A549 (cell line): ENCODE measurements at regions not wholly inside any gene's neighbourhood (a gene's known extent, or its start where the extent isn't known, plus 50 kb on each side); places are given as distances from the start of the nearest gene placed in this dataset.

Experiments used
- ATAC-seq, 2 experiments: fragments of 200-7000 bp in 1 of 2; fragments of >200 bp in 1 of 2; cut with Nextera tagmentation in 1 of 2; cut with Tn5 transposase in 1 of 2; 3 replicates each; pipeline versions ENCODE4 v1.8.0 to v1.9.1; 2018 to 2020; ENCODE audit warnings: mild to moderate bottlenecking in 1 of 2, moderate library complexity in 1 of 2
- CTCF ChIA-PET: fragments of 300-600 bp; sonication (Branson Sonifier 250); formaldehyde crosslinking; extraction: SDS; loops from one replicate; lab custom pipeline; 2021; ENCODE audit warnings: antibody characterized with exemption, inconsistent platforms; lab: Yijun Ruan, JAX
- POLR2A ChIA-PET: fragments of 350-600 bp; formaldehyde crosslinking; extraction: SDS; loops from one replicate; lab custom pipeline; 2021; ENCODE audit warnings: antibody characterized with exemption, inconsistent platforms; lab: Yijun Ruan, JAX
- DNase-seq, 2 experiments: peaks; one replicate each; pipeline versions ENCODE4 v3.0.0 to v3.0.0-alpha.2; 2011 to 2016; ENCODE audit warnings: low read depth in 1 of 2, low spot score in 1 of 2
- FAIRE-seq: peaks from 2 replicates; lab custom pipeline; 2011; peaks lifted over from hg19 to GRCh38; lab: Jason Lieb, UNC
- H3K27ac ChIP-seq, 2 experiments: fragments of >200 bp; sonication (Bioruptor Twin); formaldehyde crosslinking; 3 replicates each; pipeline ENCODE4 v1.5.1; 2016 to 2017
- H3K4me1 ChIP-seq: fragments of >200 bp; sonication (Bioruptor Twin); formaldehyde crosslinking; 3 replicates; pipeline ENCODE4 v1.6.1; 2016
- H3K4me2 ChIP-seq: fragments of >200 bp; sonication (Bioruptor Twin); formaldehyde crosslinking; 3 replicates; pipeline ENCODE4 v1.6.1; 2016
- H3K4me3 ChIP-seq: fragments of >200 bp; sonication (Bioruptor Twin); formaldehyde crosslinking; 3 replicates; pipeline ENCODE4 v1.5.1; 2016
- H3K9me3 ChIP-seq: fragments of >200 bp; sonication (Bioruptor Twin); formaldehyde crosslinking; 3 replicates; pipeline ENCODE4 v1.6.1; 2016
- CBX2 ChIP-seq: fragments of 200-600 bp; sonication (generic); IDR thresholded peaks from 2 replicates; pipeline ENCODE4 v1.6.1; 2016; ENCODE audit warnings: low read depth, mild to moderate bottlenecking, borderline replicate concordance
- CBX8 ChIP-seq: fragments of 200-600 bp; sonication (generic); IDR thresholded peaks from 2 replicates; pipeline ENCODE4 v1.6.1; 2016
- CEBPB ChIP-seq, 2 experiments: fragments of >200 bp in 1 of 2; sonication (Bioruptor Twin) in 1 of 2; formaldehyde crosslinking in 1 of 2; IDR thresholded peaks; 2 replicates each; pipeline ENCODE4 v1.6.1; 2012 to 2016
- CHD2 ChIP-seq: fragments of 150-350 bp; IDR thresholded peaks from 2 replicates; pipeline ENCODE4 v1.6.1; 2014; ENCODE audit warnings: low read length; ENCODE audit not compliant: partially characterized antibody
- CHD4 ChIP-seq: fragments of 200-600 bp; sonication (generic); IDR thresholded peaks from 2 replicates; pipeline ENCODE4 v1.6.1; 2016; ENCODE audit warnings: antibody characterized with exemption, mild to moderate bottlenecking, borderline replicate concordance
- CTCF ChIP-seq: fragments of >200 bp; sonication (Bioruptor Twin); formaldehyde crosslinking; IDR thresholded peaks from 3 replicates; pipeline ENCODE4 v1.5.1; 2016
- EHF ChIP-seq: fragments of 250-450 bp; sonication (Bioruptor Pico); IDR thresholded peaks from 2 replicates; pipeline ENCODE4 v1.5.0; 2020; ENCODE audit warnings: mild to moderate bottlenecking
- ELK1 ChIP-seq: fragments of 150-350 bp; IDR thresholded peaks from 2 replicates; pipeline ENCODE4 v1.6.1; 2014; ENCODE audit warnings: low read depth, mild to moderate bottlenecking, low read length
- EP300 ChIP-seq, 2 experiments: fragments of >200 bp; sonication (Bioruptor Twin); formaldehyde crosslinking; IDR thresholded peaks; 2 replicates in 1 of 2; 3 replicates in 1 of 2; pipeline ENCODE4 v1.6.1; 2016 to 2017
- FOSB ChIP-seq: fragments of 250-450 bp; sonication (Bioruptor Pico); IDR thresholded peaks from 2 replicates; pipeline ENCODE4 v1.5.0; 2020; ENCODE audit warnings: mild to moderate bottlenecking, moderate library complexity
- FOXS1 ChIP-seq: fragments of 250-450 bp; sonication (Bioruptor Pico); IDR thresholded peaks from 2 replicates; pipeline ENCODE4 v1.5.0; 2020; ENCODE audit warnings: mild to moderate bottlenecking, moderate library complexity
- GATA3 ChIP-seq: IDR thresholded peaks from 2 replicates; pipeline ENCODE4 v1.6.1; 2012; ENCODE audit warnings: borderline replicate concordance
- MAX ChIP-seq: IDR thresholded peaks from 2 replicates; pipeline ENCODE4 v1.6.1; 2012
- NR3C1 ChIP-seq: fragments of >200 bp; sonication (Bioruptor Twin); formaldehyde crosslinking; IDR thresholded peaks from 3 replicates; pipeline ENCODE4 v1.6.1; 2017
- RCOR1 ChIP-seq: fragments of 150-350 bp; IDR thresholded peaks from 2 replicates; pipeline ENCODE4 v1.6.1; 2014; ENCODE audit warnings: antibody characterized with exemption, low read length, low read depth
- RNF2 ChIP-seq: fragments of 200-600 bp; sonication (generic); IDR thresholded peaks from 2 replicates; pipeline ENCODE4 v1.6.1; 2016; ENCODE audit warnings: low read depth, mild to moderate bottlenecking, antibody characterized with exemption, moderate library complexity, borderline replicate concordance
- TFCP2L1 ChIP-seq: fragments of 250-450 bp; sonication (Bioruptor Pico); IDR thresholded peaks from 2 replicates; pipeline ENCODE4 v1.5.0; 2021; ENCODE audit warnings: mild to moderate bottlenecking
- ZFP36 ChIP-seq: fragments of 450-650 bp; IDR thresholded peaks from 2 replicates; pipeline ENCODE4 v1.6.1; 2014; ENCODE audit warnings: borderline replicate concordance; ENCODE audit not compliant: partially characterized antibody
- ZNF302 ChIP-seq: fragments of 250-450 bp; sonication (Bioruptor Pico); IDR thresholded peaks from 2 replicates; pipeline ENCODE4 v1.9.0; 2021; ENCODE audit warnings: inconsistent platforms, mild to moderate bottlenecking, moderate library complexity
- WGBS: methylation state at CpG from one replicate; pipeline ENCODE4 v1.1.6; 2017; ENCODE audit errors: missing lambda C conversion rate; 5-methylcytosine and 5-hydroxymethylcytosine counted together
- TF ChIP-seq, protein P1 (sequence below): fragments of 450-650 bp; IDR thresholded peaks from 2 replicates; pipeline ENCODE4 v1.6.1; 2014; ENCODE audit warnings: antibody characterized with exemption
- TF ChIP-seq, protein P2 (sequence below): fragments of >200 bp; sonication (Bioruptor Twin); formaldehyde crosslinking; IDR thresholded peaks from 3 replicates; pipeline ENCODE4 v1.6.1; 2016

GRCh38 chr22:22076932-22077703 is 94.5 kb upstream of the TOP3B start:
- FAIRE-seq: no peak
- Histone ChIP-seq H3K9me3 (no peaks in the 10 kb centered on the region), H3K4me1 (peaks cover 23% of the 10 kb centered on the region; the same call in 2 of the 3 replicates), H3K4me3 (no peak overlapping the region), H3K4me2 (no peak overlapping the region), H3K27ac (no peak overlapping the region)
- POLR2A ChIA-PET: no interaction called here
- CTCF ChIA-PET: no interaction called here
- no peak for ATAC-seq
- no peak for TF ChIP-seq FOXS1 (CRISPR knock-in tag)
- no peak for TF ChIP-seq ELK1
- no peak for TF ChIP-seq GATA3
- no peak for TF ChIP-seq ZNF302
- TF ChIP-seq EP300 (IDR thresholded peaks at IDR 0.05): no peak
- TF ChIP-seq ZFP36: no peak
- TF ChIP-seq EHF (CRISPR knock-in tag): no peak
- no peak for TF ChIP-seq CEBPB (IDR thresholded peaks at IDR 0.05)
- no peak for TF ChIP-seq CBX2
- TF ChIP-seq, protein P1, sequence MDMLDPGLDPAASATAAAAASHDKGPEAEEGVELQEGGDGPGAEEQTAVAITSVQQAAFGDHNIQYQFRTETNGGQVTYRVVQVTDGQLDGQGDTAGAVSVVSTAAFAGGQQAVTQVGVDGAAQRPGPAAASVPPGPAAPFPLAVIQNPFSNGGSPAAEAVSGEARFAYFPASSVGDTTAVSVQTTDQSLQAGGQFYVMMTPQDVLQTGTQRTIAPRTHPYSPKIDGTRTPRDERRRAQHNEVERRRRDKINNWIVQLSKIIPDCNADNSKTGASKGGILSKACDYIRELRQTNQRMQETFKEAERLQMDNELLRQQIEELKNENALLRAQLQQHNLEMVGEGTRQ: no peak
- TF ChIP-seq CBX8: no peak
- TF ChIP-seq CHD4: no peak
- no peak for TF ChIP-seq TFCP2L1 (CRISPR knock-in tag)
- no peak for TF ChIP-seq NR3C1
- TF ChIP-seq FOSB: no peak
- no peak for TF ChIP-seq RCOR1
- WGBS: 22% methylated on average over 4 of the region's 4 CpGs
- DNase-seq: no peak

DNA sequence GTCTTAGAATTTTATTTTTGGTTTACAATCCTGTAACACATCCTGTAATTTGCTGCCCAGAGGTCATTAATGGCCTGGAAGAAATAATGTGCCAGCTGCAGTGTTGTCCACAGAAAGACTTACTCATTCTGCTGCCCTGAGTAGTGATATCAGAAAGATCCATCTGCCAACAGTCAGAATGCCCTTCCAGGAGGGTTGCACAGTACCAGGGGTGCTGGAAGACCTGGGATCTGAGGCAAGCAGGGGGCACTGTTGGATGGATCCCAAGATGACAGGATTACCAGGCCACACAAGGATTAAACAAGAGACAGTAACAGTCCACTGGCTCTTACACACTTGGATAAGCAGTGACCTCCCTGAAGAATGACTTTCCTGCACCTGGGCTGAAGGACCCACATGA is 93.8 kb upstream of the TOP3B start:
- Histone ChIP-seq H3K4me2 (0 out of 3 replicates have a peak overlapping the region, but pooled peaks have one; percentile 6), H3K4me1 (peaks cover 23% of the 10 kb centered on the region; the same call in 2 of the 3 replicates), H3K27ac (0 out of 6 replicates have a peak overlapping the region, but pooled peaks of 1 of the 2 experiments have one; percentile 31), H3K9me3 (no peaks in the 10 kb centered on the region), H3K4me3 (no peak overlapping the region)
- POLR2A ChIA-PET: no interaction called here
- FAIRE-seq (no peak), ATAC-seq (no peak), DNase-seq (no peak)
- no peak for TF ChIP-seq CTCF
- TF ChIP-seq CBX2: no peak
- no peak for TF ChIP-seq MAX
- no peak for TF ChIP-seq FOXS1 (CRISPR knock-in tag)
- TF ChIP-seq, protein P2, sequence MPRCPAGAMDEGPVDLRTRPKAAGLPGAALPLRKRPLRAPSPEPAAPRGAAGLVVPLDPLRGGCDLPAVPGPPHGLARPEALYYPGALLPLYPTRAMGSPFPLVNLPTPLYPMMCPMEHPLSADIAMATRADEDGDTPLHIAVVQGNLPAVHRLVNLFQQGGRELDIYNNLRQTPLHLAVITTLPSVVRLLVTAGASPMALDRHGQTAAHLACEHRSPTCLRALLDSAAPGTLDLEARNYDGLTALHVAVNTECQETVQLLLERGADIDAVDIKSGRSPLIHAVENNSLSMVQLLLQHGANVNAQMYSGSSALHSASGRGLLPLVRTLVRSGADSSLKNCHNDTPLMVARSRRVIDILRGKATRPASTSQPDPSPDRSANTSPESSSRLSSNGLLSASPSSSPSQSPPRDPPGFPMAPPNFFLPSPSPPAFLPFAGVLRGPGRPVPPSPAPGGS: no peak
- TF ChIP-seq CHD2: no peak
- no peak for TF ChIP-seq RNF2
- CTCF ChIA-PET: no interaction called here
